ENCODE measurements at regions not wholly inside any gene's neighbourhood (a gene's known extent, or its start where the extent isn't known, plus 50 kb on each side); places are given as distances from the start of the nearest gene placed in this dataset.
A peak's percentile ranks its signal among the peaks of the same experiment; 100 is the strongest.

- TF ChIP-seq NFYB (IDR thresholded peaks at IDR 0.05; ENCODE audit: insufficient read depth, low read depth, low read length) (peak; percentile 53), HCFC1 (IDR thresholded peaks at IDR 0.05; ENCODE audit: low read length) (no peak), CREM (IDR thresholded peaks at IDR 0.05; ENCODE audit: low read depth) (no peak), TARDBP (IDR thresholded peaks at IDR 0.05; ENCODE audit: borderline replicate concordance) (no peak), WRNIP1 (IDR thresholded peaks at IDR 0.05; ENCODE audit: borderline replicate concordance, low read depth, low read length) (no peak), SMARCA5 (IDR thresholded peaks at IDR 0.05) (no peak), MTA3 (IDR thresholded peaks at IDR 0.05; ENCODE audit: borderline replicate concordance, low read length) (no peak), RAD21 (IDR thresholded peaks at IDR 0.05; ENCODE audit: insufficient read depth, low read depth, low read length) (0 out of 2 replicates have a peak, but pooled peaks have one; percentile 8), MYB (IDR thresholded peaks at IDR 0.05; ENCODE audit: borderline replicate concordance, low read depth, low read length) (no peak), ZZZ3 (IDR thresholded peaks at IDR 0.05; ENCODE audit: control insufficient read depth, insufficient read length, low read depth) (no peak), SPI1 (IDR thresholded peaks at IDR 0.05; ENCODE audit: borderline replicate concordance, insufficient read depth, low read depth, low read length) (no peak), HDAC2 (IDR thresholded peaks at IDR 0.05) (no peak), TAF1 (IDR thresholded peaks at IDR 0.05; ENCODE audit: borderline replicate concordance, low read depth, low read length) (no peak), BCL11A (IDR thresholded peaks at IDR 0.05; ENCODE audit: low read depth, low read length) (no peak), BMI1 (IDR thresholded peaks at IDR 0.05; ENCODE audit: borderline replicate concordance) (no peak), POU2F2 (IDR thresholded peaks at IDR 0.05; ENCODE audit: borderline replicate concordance, low read depth, low read length) (no peak)
Observed at GRCh38 chr7:110590415-110590814, 500.5 kb upstream of the LRRN3 start (continued).

- WGBS (ENCODE audit: insufficient coverage, insufficient replicate concordance, low lambda C conversion rate, missing lambda C conversion rate) = 29% methylated on average over 4 of the region's 4 CpGs
- BruUV-seq (replicated peaks) = no TSS peak
- ATAC-seq (no peak; the same call in 2 of the 3 replicates), DNase-seq (ENCODE audit: low read depth, low spot score) (no peak), FAIRE-seq (no peak)
- Histone ChIP-seq H3K4me1 (ENCODE audit: control insufficient read depth, insufficient read depth, low read length) (no peaks in the 10 kb centered on the region), H3K9ac (ENCODE audit: control insufficient read depth, insufficient read depth, low read length) (no peak overlapping the region), H3K36me3 (ENCODE audit: control insufficient read depth in 2 of 2, insufficient read depth in 2 of 2, low read length in 1 of 2) (no peaks in the 10 kb centered on the region), H3K79me2 (ENCODE audit: control insufficient read depth, insufficient read depth, low read length) (no peaks in the 10 kb centered on the region), H3K27ac (ENCODE audit: control insufficient read depth, insufficient read depth) (no peak overlapping the region), H3K4me2 (ENCODE audit: control insufficient read depth, insufficient read depth) (no peak overlapping the region), H2AFZ (ENCODE audit: control insufficient read depth, low read depth, low read length) (no peak overlapping the region), H3K27me3 (replicated peaks in 1 of 2; ENCODE audit: control insufficient read depth in 2 of 2, insufficient read depth in 2 of 2, low read length in 1 of 2) (no peaks in the 10 kb centered on the region), H3K4me3 (no peak overlapping the region), H3K9me3 (replicated peaks; ENCODE audit: control insufficient read depth, insufficient read depth, low read length) (no peaks in the 10 kb centered on the region), H4K20me1 (ENCODE audit: control insufficient read depth, insufficient read depth) (no peaks in the 10 kb centered on the region)
- intact Hi-C loops (cut with micrococcal nuclease; ENCODE audit: unreplicated experiment) = loop anchor here (2.0 to 5.0 kb wide), 2 partner anchors 507 to 896 kb away; no protein-coding TSS in a partner anchor
- ChIA-PET POLR2A (no interaction called here), RAD21 (ENCODE audit: unreplicated experiment) (interaction anchor here (0.7 kb wide), 1 partner anchor 507 kb away, joined by 3 read pairs; no protein-coding TSS in a partner anchor), CTCF (interaction anchor here (0.9 kb wide), 1 partner anchor 48 kb away, joined by 3 read pairs; no protein-coding TSS in a partner anchor), SMC1A (ENCODE audit: uncharacterized antibody, unreplicated experiment) (interaction anchor here (0.8 kb wide), 1 partner anchor 507 kb away, joined by 4 read pairs; no protein-coding TSS in a partner anchor)
- in situ Hi-C loops (cut with MboI) = no loop called here
- TF ChIP-seq BCL11A (IDR thresholded peaks at IDR 0.05; ENCODE audit: low read depth, low read length) (no peak), CBX3 (IDR thresholded peaks at IDR 0.05; ENCODE audit: borderline replicate concordance, low read depth) (no peak), TBL1XR1 (IDR thresholded peaks at IDR 0.05; ENCODE audit: low read depth, low read length) (no peak), CBFB (IDR thresholded peaks at IDR 0.05; ENCODE audit: low read depth) (no peak)
Observed at GRCh38 chr7:110591341-110591740, 499.6 kb upstream of the LRRN3 start.
